CD4-positive, alpha-beta T cell treated with Interleukin-10 for 1 hour (primary cell): ENCODE measurements at regions not wholly inside any gene's neighbourhood (a gene's known extent, or its start where the extent isn't known, plus 50 kb on each side); places are given as distances from the start of the nearest gene placed in this dataset.
"Not testable (repeated sequence)": the region's sequence is repeated elsewhere in the genome, so short reads cannot be mapped to it uniquely, and the experiment has no call there.

Source experiments
- DNase-seq: peaks from one replicate; pipeline ENCODE4 v3.0.0-alpha.2; 2020

DNA sequence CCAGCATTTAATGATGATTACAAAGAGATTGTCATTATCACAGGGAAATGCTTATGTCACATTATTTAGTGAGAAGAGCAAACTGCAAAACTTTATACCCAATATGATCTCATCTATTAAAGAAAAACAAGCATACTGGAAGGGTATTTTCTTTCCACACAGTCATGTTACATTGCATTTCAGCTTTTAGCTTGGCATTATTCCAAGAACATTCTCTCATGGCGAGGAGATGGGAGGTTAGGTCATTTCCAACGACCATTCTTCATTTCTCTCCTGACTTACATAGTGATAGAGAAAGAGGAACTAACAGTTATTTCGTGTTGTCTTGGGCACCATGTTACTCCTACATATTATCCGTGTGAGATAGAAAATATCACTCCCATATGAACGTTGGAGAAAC is 309.4 kb upstream of the XYLT1 start:
- no peak for DNase-seq

DNA sequence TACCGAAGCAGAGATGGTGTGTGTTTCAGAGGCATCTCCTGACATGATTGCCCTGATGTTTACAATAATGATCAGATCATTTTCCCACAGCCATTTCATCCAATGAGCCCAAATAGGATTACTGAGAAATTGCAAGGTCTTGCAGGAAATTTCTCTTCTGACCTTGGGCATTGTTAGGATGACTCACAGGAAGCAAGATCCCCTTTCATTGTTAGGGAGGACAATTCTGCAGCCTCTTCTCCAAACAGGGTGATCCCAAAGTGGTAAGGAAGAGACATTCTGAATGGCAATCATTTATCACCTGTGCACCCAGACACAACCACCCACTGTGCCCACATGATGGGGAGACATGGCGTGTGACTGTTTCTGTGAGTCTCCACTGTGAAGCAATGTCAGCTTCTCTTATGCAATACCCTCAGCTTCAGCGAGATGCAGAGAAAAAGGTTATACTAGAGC is 306.7 kb upstream of the XYLT1 start:
- DNase-seq = no peak

DNA sequence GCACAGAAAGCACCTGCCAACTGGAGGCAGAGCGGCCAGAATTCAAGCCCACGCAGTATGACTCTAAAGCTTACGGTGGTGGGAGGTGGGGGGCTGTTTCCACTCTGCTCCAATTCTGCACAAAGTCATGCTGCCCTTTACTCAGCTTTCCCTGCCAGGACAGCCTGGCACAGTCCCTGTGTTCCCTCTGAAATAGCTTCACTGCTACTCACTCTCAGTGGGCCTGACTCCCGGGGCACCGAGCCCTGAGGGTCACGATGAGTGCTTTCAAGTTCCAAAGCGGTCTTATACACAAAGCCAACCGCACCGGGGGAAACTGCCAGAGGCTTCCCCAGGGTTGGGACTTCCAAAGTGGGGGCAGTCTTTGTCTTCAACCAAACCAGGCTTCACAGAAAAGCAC is 306.1 kb upstream of the XYLT1 start:
- no peak for DNase-seq

DNA sequence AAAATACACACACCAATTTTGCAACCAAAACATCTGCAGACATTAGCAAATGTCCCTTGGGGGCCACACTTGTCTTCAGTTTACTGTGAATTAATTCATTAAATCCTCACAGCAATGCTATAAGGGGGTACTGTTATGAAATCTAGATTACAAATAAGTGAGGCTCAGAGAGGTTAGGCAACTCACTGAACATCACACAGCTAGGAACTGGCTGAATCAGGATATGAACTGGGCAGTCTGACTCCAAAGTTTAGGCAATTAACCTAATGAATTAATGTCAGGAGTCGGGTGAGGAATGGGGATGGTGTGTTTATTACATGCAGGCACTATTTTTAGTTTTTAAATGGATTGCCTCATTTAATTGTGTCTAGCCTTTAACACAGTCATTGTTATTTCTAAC is 305.7 kb upstream of the XYLT1 start:
- DNase-seq = no peak

DNA sequence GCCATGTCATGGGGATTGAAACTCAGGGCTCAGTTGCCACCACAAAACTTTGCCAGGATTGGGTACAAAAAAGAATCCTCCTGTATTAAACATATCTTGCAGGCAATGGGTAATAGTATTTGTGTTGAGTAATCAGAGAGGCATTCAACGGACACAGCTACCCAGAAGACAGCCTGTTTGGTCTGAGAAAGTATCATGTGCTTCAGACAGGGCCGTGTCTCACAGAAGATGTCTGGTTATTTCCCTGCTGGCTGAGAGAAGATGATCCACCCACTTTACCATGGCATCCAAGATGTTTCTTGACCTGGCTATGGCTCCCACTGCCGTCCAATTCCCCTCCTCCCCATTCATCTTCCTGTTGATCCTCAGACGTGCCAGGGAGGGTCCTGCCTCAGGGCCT is 304.3 kb upstream of the XYLT1 start:
- no peak for DNase-seq

DNA sequence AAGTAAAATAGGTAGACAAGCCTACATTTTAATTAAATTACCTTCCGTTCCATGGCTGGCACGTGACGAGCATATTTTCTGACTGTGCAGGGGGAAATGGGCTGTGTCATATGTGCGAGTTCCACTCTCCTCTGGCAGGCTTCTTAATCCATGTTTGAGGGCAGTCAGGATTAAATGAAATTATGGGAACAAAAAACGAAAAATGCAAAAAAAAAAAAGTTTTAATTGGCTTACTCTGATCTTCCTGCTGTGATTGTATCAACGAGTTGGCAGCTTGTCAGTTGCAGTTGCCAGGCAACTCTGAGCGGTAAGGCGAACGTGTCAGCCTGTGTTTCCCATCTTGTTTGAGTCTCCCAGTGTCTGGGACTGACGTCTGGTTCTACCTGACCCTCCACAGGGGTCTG is 302.9 kb upstream of the XYLT1 start:
- no peak for DNase-seq

DNA sequence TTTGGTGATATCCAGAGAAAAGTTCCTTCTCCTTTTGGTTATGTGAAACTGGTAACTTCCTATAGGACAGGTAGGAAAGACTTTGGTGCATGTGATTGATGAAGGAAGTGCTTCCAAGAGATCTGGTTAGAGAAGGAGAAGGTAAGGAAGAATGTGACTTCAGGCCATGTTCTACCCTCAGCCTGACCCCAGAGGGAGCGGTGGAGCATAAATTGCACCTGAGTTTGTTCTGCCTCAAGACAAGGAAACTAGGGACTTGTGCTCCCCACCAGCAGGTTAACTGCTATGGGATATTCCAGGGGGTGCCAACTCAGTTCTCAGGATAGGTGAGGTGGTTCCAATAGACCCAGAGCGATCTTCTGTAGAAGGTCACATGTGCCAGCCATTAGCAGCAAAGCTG is 299.3 kb upstream of the XYLT1 start:
- no peak for DNase-seq

DNA sequence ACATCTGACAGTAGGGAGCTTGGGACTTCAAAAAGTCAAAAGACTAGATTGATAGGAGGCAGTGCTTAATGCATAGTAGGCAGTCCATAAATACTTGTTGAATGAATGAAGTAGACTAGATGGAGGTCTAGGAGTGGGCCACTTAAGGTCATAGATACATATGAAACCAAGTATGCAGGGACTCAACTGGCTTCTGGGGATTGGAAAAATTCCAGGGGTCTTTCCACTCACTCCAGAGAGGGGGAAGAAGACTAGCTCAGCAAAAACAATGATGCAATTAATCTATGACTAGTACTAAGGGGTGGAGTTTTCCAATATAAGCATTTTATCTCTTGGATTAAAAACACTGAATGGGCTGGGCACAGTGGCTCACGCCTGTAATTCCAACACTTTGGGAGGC is 298.3 kb upstream of the XYLT1 start:
- no peak for DNase-seq

DNA sequence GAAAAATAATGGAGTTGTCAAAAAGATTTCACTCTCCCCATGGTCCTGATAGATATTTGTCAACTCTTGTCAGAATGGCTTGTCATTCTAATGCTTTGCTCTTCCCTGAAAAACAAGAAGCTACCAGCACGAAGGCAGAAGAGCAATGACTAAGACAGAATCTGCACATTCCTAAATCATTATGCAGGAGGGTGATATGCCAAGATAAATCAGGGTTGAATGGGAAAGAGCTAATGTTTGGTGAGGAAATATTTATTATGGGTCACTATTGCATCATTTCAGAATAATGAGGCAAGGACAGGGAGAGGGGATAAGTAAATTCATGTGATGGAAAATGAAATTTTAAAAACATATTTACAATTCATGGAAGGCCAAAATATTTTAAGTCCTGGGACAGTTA is 297.5 kb upstream of the XYLT1 start:
- DNase-seq = no peak

DNA sequence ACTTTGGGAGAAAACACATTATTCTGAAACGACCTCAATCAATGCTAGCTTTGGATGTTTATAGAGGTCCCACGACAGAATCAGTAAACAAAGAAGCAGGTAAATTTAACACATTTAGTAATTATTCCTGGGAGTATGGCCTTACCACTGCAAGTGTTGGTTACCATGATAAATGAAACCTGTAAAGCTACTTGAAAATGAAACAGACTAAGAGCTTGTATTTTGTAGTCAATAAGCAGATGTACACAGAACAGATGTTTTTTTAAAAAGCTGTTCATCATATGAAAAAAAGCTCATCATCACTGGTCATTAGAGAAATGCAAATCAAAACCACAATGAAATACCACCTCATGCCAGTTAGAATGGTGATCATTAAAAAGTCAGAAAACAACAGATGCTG is 295.3 kb upstream of the XYLT1 start:
- DNase-seq = no peak

DNA sequence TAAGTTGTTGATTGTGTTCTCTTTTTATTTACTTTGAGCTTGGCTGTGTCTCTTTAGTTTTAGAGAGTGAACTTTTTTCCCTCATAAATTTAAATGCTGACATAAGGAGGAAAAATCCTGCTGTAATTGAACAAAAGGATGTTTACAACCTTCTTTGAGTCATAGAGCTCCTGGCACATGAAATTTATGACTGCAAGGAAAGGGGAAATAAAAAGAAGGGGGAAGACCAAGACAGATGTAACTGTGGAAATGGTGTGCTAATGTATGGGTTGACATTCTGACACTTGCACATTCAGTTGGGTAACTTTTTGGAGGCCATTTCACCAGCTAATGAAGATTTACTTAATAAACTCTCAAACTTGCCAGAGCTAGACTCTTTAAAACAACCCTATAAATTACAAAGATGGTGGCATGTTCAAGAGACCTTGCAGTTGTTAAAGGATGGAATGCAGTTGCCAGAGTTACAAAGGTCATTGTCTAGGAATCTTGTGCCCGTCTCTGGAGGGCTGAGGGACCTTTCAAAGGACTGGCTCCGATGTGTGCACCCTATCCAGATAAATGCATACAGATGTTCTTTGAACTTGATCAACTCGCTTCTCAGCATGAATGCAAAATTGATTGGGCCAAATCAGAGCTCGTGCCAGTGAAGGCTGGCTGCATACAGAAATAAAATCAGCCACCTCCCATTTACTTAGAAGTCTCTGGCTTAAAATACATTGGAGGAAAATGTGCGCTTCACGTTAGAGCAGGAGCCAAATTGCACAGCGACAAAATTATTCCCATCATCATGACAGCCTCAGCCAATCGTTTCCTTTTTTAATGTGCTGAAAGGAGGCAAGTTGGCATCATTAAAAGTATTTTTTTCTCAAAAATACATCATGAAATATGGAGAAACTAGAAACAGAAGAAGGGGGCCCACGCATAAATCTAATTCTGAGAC is 289.0 kb upstream of the XYLT1 start:
- DNase-seq = no peak

DNA sequence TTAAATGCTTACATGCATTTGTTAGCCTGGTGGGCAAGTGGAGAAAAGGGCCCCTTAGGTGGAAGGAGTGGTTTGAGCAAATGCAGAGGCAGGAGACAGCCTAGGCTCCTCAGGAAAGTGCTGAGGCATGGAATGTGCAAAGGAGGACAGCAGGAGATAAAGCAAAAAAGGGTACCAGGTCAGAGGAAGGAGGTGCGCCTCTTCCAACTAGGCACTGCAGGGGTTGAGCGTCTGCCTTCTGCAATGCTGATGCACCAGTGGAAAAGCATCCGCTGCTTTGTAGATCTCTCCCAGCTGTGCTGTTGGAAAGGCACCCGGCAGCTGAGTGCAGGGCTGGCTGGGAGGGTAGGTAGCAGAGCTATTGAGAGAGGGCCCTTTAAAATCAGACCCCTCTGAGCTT is 287.0 kb upstream of the XYLT1 start:
- DNase-seq = no peak

DNA sequence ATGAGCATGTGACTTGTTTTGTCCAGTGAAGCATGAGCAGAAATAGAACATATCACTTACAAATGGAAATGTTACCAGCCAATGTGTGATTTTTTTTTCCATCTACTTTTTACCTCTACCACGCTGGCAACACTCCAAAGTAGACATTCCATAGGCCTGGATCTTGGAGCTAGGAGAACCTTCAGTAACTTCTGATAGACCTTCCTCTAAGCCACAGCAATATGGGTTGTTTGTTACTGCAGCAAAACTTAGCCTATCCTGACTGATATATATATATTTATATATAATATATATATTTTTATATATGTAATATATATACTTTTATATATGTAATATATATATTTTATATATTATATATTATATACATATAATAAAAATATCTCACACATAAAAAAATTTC is 284.4 kb upstream of the XYLT1 start:
- DNase-seq = no peak

DNA sequence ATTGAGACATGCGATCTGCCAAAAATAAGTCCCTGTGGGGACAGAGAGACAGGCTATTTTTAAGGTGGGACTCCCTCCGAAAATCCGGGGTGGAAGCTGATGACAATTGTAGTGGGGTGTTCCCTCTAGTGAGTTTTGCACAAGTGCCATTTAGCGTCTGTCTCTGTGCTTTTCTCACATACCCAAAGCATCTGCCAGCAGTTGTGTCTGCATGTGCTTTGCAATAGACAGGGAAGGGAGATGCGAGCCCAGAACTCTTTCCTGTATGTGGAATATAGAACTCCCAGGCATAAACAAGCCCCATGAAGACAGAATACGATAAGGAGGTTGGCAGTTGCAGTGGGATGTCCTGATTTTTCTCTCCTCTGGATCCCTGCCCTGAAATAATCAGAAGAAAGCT is 282.7 kb upstream of the XYLT1 start:
- no peak for DNase-seq

DNA sequence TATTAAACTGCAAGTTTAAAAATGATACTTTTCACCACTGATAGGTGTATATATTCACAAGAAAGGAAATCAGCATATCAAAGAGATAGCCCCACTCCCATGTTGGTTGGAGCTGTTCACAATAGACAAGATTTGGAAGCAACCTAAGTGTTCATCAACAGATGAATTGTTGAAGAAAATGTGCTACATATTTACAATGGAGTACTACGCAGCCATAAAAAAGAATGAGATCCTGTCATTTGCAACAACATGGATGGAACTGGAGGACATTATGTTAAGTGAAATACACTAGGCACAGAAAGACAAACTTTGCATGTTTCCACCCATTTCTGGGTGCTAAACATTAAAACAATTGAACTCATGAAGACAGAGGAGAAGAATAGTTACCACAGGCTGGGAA is 278.9 kb upstream of the XYLT1 start:
- no peak for DNase-seq

DNA sequence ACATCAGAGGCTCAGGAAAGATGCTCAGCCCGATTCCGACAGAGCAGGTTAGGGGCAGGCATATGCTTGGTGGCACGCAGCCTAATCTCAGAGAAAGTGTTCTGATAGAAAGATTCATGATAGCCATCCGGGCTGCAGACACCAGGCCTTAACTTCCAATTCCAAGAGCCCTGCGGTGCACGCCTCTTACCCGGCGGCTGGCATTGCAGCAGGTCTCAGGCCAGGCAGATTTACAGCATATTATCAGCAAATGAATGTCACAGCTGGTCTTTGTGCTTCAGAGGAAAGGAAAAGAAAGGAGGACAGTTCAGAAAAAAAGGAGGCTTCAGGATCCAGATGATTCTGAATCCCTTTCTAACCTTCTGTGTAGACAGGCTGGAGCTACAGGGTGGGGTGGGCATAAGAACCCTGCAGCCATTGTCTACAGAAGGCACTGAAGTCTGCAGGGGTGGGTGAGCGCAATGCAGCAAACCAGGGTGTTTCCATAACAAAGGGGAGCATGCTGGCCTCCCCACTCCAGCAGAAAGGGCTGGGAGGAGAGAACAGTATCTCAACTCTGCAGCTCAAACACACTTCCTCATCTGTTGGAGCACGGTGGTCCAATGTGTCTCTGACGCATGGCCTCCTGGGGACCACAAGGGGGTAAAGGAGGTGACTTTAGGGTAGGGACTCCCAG is 277.4 kb upstream of the XYLT1 start:
- no peak for DNase-seq

DNA sequence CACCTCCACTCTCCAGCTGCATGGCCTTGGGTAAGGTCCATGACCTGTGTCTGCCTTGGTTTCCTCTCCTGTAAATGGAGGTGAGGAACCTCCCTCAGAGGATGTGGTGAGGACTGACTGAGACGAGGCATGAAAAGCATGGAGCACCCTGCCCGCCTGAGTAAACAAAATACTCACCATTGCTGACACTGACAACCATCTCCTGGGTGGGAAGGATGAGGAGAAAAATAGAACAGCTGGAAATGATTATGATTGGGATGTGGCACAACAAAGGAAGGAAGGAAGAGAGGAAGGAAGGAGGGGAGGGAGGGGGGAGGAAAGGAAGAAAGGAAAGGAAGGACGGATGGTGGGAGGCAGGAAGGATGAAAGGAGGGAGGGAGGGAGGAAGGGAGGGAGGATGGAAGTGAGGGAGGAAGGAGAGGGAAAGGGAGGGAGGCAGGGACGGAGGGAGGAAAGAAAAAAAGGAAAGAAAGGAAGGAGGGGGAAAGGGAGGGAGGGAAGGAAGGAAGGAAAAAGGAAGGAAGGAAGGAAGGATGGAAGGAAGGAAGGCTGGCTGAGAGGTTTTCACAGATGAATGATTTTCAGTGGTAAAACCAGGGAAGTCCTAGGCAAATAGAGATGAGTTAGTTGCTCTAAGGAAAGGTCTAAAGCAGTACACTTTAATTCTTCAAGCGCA is 276.5 kb upstream of the XYLT1 start:
- DNase-seq = no peak

DNA sequence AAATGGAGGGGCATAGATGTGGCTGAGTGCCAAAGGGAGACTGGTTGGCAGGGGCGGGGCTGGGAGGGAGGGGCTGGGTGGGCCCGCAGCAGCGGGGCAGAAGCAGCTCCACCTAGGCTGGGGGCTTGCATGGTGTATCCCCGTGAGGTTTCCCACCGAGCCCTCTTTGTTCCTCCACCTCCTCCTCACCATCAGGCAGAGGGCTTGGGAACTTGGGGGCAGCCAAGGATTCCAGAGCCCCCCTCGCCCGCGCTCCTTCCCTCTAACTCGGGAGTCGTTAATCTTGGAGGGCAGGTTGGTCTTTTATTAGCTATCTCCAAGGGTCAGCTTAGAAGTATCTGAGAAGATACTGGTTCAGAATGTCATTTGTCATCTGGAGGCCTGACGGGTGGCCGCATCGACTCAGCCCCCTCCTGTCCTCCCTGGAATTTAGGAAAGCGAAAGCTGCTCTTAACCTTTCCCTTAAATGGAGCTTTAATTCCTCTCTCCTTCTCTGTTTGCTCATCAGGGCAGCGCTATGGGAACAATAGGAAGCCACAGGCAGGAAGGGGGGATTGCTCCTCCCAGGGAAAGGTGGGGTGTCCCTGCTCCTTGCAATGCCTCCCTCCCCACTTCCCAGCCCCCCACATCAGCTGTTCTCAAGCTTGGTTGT is 274.3 kb upstream of the XYLT1 start:
- no peak for DNase-seq

DNA sequence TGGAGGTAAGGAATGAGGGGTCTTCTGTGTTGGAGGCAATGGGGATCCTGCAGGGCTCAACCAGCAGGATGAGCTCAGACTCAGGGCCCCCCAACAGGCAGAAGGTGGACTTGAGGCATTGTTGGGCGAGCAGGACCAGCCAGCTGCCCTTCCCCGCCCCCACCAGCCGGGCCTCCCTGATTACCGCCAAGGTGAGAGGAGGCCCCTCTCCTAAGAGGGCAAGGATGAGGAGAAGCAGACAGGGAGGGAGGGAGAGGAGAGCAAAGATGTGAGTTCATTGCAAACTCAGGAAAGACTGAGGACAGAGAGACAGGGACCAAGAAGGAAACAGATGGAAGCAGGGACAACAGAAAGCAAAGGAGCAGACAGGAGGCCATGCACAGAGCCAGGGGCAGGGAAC is 272.8 kb upstream of the XYLT1 start:
- DNase-seq = no peak

DNA sequence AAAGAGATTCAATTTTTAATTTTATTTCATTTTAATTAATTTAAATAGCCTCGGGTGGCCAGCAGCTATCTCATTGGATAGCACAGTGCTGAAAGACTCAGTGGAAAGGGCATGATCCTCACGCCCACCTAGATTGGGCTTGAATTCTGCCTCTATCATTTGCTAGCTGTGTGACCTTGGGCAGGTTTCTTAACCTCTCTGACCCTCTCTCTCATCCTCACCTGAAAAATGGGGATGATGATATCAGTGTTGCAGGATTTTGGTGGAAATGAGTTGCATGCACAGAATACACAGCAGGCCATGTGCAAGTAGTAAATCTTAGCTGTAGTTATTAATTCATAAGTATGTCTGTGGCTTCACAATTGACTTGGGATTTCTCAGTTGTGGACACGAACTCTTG is 272.4 kb upstream of the XYLT1 start:
- no peak for DNase-seq

DNA sequence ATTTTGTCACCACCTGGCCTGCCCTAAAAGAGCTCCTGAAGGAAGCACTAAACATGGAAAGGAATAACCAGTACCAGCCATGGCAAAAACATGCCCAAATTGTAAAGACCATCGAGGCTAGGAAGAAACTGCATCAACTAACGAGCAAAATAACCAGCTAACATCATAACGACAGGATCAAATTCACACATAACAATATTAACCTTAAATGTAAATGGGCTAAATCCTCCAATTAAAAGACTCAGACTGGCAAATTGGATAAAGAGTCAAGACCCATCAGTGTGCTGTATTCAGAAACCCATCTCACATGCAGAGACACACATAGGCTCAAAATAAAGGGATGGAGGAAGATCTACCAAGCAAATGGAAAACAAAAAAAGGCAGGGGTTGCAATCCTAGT is 264.3 kb upstream of the XYLT1 start:
- DNase-seq = not testable (repeated sequence)

DNA sequence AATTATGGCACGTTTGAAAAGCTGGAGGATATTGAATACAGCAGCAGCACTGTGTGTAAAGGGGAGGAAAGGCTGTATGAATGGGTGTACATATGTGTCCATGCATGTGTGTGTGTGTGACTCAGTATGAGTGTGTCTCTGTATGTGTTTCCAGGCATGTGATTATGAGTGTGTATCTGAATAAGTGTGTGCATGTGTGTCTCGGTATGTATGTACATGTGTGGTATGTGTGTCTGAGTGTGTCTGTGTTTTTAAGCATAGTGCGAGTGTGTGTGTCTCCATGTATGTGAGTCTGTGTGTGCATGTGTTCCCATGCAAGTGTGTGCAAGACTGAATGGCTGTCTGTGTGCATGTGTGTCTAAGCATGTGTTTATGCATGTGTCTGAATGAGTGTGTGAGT is 259.1 kb upstream of the XYLT1 start:
- no peak for DNase-seq

DNA sequence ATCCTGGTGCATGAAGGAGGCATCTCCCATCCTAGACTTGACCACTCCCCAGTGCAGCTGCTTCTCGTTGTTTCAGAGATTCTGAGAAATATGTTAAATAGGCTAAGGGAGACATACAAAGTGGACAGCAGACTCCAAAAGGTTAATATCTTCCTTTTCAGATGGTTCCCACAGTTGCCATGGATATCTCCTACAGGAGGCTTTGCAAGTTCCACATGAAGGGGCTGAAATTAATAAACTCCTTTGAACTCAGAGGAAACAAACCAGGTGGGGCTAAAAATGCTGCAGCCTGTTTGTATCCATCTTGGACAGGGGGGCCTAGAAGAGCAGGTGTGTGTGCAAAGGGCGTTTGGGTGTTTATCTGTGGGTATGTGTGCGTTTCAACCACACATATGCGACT is 257.4 kb upstream of the XYLT1 start:
- DNase-seq = no peak
